Activated CD8-positive, alpha-beta memory T cell treated with anti-CD3 and anti-CD28 coated beads, Interleukin-2, amount 50 U/mL, for 1 hour (primary cell): ENCODE measurements at regions not wholly inside any gene's neighbourhood (a gene's known extent, or its start where the extent isn't known, plus 50 kb on each side); places are given as distances from the start of the nearest gene placed in this dataset.
A peak's percentile ranks its signal among the peaks of the same experiment; 100 is the strongest.

Experiments used
- DNase-seq: peaks from one replicate; pipeline ENCODE4 v3.0.0-alpha.2; 2020; ENCODE audit errors: extremely low read depth

- peak; percentile 60 for DNase-seq
These were observed 53.8 kb downstream of the IER5 start for GRCh38 chr1:181142096-181142958.

GRCh38 chr1:181143102-181143859 is 54.8 kb downstream of the IER5 start:
- DNase-seq, result no peak

GRCh38 chr1:181144238-181144637 is 55.7 kb downstream of the IER5 start:
- no peak for DNase-seq

- no peak for DNase-seq
These were observed 60.1 kb downstream of the IER5 start for GRCh38 chr1:181148636-181149035.

GRCh38 chr1:181149326-181150125 is 61.0 kb downstream of the IER5 start:
- DNase-seq, result no peak

- DNase-seq, result no peak
These were observed 61.8 kb downstream of the IER5 start for GRCh38 chr1:181150273-181150672.

GRCh38 chr1:181150842-181151241 is 62.3 kb downstream of the IER5 start:
- no peak for DNase-seq

GRCh38 chr1:181151378-181152326 is 63.2 kb downstream of the IER5 start:
- no peak for DNase-seq

- DNase-seq, result no peak
These were observed 64.6 kb downstream of the IER5 start for GRCh38 chr1:181152892-181153633.

GRCh38 chr1:181153634-181153961 is 65.1 kb downstream of the IER5 start:
- DNase-seq, result no peak

GRCh38 chr1:181155339-181155738 is 66.8 kb downstream of the IER5 start:
- no peak for DNase-seq

GRCh38 chr1:181159451-181160140 is 71.1 kb downstream of the IER5 start:
- no peak for DNase-seq

GRCh38 chr1:181160322-181160721 is 71.8 kb downstream of the IER5 start:
- DNase-seq, result no peak

GRCh38 chr1:181160998-181161870 is 72.7 kb downstream of the IER5 start:
- DNase-seq, result no peak

GRCh38 chr1:181163662-181164061 is 75.2 kb downstream of the IER5 start:
- no peak for DNase-seq

- no peak for DNase-seq
These were observed 78.1 kb downstream of the IER5 start for GRCh38 chr1:181166377-181167196.

- DNase-seq, result no peak
These were observed 80.9 kb downstream of the IER5 start for GRCh38 chr1:181169281-181169865.

GRCh38 chr1:181170194-181170593 is 81.7 kb downstream of the IER5 start:
- no peak for DNase-seq
